ENCODE measurements at regions not wholly inside any gene's neighbourhood (a gene's known extent, or its start where the extent isn't known, plus 50 kb on each side); places are given as distances from the start of the nearest gene placed in this dataset.

DNA sequence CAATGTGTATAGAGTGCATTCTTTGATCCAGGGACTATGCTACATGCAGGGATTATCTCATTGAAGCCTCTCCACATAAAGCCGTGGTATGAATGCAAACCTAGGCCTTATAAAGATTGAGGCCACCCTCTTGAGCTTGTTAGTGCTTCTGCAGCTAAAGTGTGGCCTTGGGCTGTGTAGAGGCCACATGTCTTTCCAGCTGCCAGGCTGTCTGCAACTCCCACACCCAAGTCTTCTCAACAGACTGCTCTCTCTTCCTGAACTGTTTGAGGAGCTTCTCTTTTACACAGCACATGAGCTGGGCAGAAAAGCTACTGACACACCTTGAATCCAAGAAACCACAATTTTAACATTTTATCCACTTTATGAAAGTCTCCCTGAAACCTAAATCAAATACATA lies 119.2 kb upstream of the MEX3C start:
- H3K27me3 ChIP-seq: no peaks in the 10 kb centered on the region
- no peak overlapping the region for H3K4me3 ChIP-seq
- no peak for TF ChIP-seq POLR2A (IDR thresholded peaks at IDR 0.05)
- TF ChIP-seq, protein P1, sequence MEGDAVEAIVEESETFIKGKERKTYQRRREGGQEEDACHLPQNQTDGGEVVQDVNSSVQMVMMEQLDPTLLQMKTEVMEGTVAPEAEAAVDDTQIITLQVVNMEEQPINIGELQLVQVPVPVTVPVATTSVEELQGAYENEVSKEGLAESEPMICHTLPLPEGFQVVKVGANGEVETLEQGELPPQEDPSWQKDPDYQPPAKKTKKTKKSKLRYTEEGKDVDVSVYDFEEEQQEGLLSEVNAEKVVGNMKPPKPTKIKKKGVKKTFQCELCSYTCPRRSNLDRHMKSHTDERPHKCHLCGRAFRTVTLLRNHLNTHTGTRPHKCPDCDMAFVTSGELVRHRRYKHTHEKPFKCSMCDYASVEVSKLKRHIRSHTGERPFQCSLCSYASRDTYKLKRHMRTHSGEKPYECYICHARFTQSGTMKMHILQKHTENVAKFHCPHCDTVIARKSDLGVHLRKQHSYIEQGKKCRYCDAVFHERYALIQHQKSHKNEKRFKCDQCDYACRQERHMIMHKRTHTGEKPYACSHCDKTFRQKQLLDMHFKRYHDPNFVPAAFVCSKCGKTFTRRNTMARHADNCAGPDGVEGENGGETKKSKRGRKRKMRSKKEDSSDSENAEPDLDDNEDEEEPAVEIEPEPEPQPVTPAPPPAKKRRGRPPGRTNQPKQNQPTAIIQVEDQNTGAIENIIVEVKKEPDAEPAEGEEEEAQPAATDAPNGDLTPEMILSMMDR (IDR thresholded peaks at IDR 0.05): no peak
- no peaks in the 10 kb centered on the region for H3K36me3 ChIP-seq (replicated peaks in 1 of 2; ENCODE audit: insufficient read depth in 1 of 2, low read depth in 2 of 2)
- intact Hi-C loops (cut with DNase I): no loop called here
- H3K27ac ChIP-seq: no peak overlapping the region
- no peak for DNase-seq
- no peak for ATAC-seq
- WGBS, 2 donors: 58 to 67% methylated on average over 1 of the region's 1 CpG
- H3K9me3 ChIP-seq: no peaks in the 10 kb centered on the region
- H3K4me1 ChIP-seq: no peaks in the 10 kb centered on the region

DNA sequence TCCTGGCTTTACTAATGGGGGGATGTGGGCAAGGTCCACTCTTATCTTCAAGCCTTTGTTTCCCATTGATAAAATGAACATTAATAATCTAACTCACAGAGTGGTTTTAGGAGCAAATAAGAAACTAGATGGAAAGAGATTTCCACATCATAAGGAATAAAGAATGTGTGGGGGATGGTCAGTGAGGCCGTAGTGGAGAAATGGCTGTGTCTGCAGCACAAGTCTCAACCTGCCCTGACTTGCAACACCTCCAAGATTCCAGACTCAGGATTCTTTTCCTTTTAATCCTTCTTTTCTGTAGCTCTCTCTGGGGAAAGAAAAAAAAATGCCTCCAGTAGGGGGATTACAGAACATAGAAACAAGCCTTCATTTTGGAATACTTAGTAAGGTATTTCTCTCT lies 124.2 kb upstream of the MEX3C start:
- Histone ChIP-seq H3K36me3 (replicated peaks in 1 of 2; ENCODE audit: insufficient read depth in 1 of 2, low read depth in 2 of 2) (no peaks in the 10 kb centered on the region), H3K4me1 (no peaks in the 10 kb centered on the region), H3K4me3 (no peak overlapping the region), H3K27me3 (no peaks in the 10 kb centered on the region), H3K27ac (no peak overlapping the region), H3K9me3 (no peaks in the 10 kb centered on the region)
- intact Hi-C loops (cut with DNase I): no loop called here
- ATAC-seq (no peak), DNase-seq (no peak)
- WGBS, 2 donors: 13 to 27% methylated on average over 1 of the region's 1 CpG
- no peak for TF ChIP-seq POLR2A (IDR thresholded peaks at IDR 0.05)
- TF ChIP-seq, protein P1 (IDR thresholded peaks at IDR 0.05): no peak

DNA sequence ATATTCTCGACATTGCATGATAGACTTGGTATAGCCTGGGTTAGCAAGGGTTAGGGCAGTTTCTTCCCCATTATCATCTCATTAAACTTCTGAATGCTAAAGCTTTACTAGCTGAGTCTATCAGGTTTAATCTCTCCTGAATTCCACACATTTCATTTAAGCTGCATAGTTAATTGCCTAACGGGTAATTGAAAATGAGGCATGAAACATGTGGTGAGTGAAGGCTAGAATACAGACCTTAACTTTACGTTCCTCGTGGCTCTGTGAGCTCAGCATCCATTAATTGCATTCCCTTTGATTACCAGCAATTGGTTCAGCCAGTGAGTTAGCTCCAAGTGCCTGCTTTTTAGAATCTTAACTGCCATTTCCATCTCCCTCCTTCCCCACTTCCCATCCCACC lies 126.5 kb upstream of the MEX3C start:
- TF ChIP-seq POLR2A (IDR thresholded peaks at IDR 0.05): no peak
- TF ChIP-seq, protein P1 (IDR thresholded peaks at IDR 0.05): no peak
- intact Hi-C loops (cut with DNase I): no loop called here
- Histone ChIP-seq H3K27me3 (no peaks in the 10 kb centered on the region), H3K27ac (no peak overlapping the region), H3K9me3 (no peaks in the 10 kb centered on the region), H3K4me3 (no peak overlapping the region), H3K4me1 (no peaks in the 10 kb centered on the region), H3K36me3 (replicated peaks in 1 of 2; ENCODE audit: insufficient read depth in 1 of 2, low read depth in 2 of 2) (no peaks in the 10 kb centered on the region)
- ATAC-seq (no peak), DNase-seq (no peak)
- 78 to 84% methylated on average over 4 of the region's 4 CpGs for whole genome bisulfite sequencing, 2 donors

DNA sequence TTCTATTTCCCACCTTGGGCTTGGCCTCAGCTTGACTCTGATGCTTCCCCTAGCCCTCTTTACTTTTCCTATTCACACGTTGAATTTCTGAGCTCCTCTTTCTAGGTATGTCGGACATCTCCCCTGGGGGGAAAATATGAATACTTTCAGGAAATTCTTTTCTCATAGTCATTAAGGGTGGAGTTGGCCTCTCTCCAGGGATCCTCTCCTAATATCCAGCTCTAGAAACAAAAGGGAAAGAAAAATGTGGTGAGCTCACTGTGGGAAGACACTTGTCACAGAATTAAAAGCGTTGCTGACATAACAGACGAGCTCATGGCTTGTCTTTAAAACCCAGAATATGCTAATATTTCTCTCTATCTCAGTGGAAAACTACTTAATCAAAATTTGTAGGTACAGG lies 132.7 kb upstream of the MEX3C start:
- H3K36me3 ChIP-seq (replicated peaks in 1 of 2; ENCODE audit: insufficient read depth in 1 of 2, low read depth in 2 of 2): no peaks in the 10 kb centered on the region
- no peak for ATAC-seq
- WGBS, 2 donors: 63 to 70% methylated on average over 4 of the region's 4 CpGs
- H3K4me3 ChIP-seq: no peak overlapping the region
- no peak for DNase-seq
- no peak overlapping the region for H3K27ac ChIP-seq
- intact Hi-C loops (cut with DNase I): no loop called here
- TF ChIP-seq, protein P1 (IDR thresholded peaks at IDR 0.05): no peak
- no peak for TF ChIP-seq POLR2A (IDR thresholded peaks at IDR 0.05)
- no peaks in the 10 kb centered on the region for H3K4me1 ChIP-seq
- no peaks in the 10 kb centered on the region for H3K9me3 ChIP-seq
- no peaks in the 10 kb centered on the region for H3K27me3 ChIP-seq

DNA sequence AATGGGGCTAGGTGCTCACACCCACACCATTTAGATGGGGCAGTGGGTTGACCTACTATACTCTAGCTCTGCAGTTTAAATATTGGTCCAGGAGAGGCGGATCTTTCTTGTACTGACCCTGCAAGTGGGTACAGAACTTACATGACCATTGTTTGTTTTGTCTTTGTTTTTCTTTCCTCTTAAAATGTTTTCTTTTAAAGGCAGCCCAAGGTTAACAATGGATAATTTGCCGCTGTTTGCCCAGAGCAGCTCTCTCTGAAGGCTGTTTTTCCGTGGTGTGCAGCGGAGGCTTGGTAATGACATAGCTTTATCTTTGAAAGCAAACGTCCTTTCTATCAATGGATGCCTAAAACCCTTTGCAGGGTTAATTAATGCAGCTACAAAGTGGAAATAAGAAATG lies 133.3 kb upstream of the MEX3C start:
- no peak for ATAC-seq
- H3K27ac ChIP-seq: no peak overlapping the region
- H3K27me3 ChIP-seq: no peaks in the 10 kb centered on the region
- no peak overlapping the region for H3K4me3 ChIP-seq
- no peak for DNase-seq
- no peaks in the 10 kb centered on the region for H3K4me1 ChIP-seq
- H3K9me3 ChIP-seq: no peaks in the 10 kb centered on the region
- H3K36me3 ChIP-seq (replicated peaks in 1 of 2; ENCODE audit: insufficient read depth in 1 of 2, low read depth in 2 of 2): no peaks in the 10 kb centered on the region
- 27 to 47% methylated on average over 5 of the region's 5 CpGs for WGBS, 2 donors
- intact Hi-C loops (cut with DNase I): no loop called here
- TF ChIP-seq, protein P1 (IDR thresholded peaks at IDR 0.05): no peak
- no peak for TF ChIP-seq POLR2A (IDR thresholded peaks at IDR 0.05)

Measured in body of pancreas (tissue), 4 donors.